ENCODE measurements at regions not wholly inside any gene's neighbourhood (a gene's known extent, or its start where the extent isn't known, plus 50 kb on each side); places are given as distances from the start of the nearest gene placed in this dataset.

GRCh38 chr13:68019901-68020300, 789.8 kb upstream of the PCDH9 start:
- Histone ChIP-seq H3K4me3 (IDR thresholded peaks at IDR 0.05; ENCODE audit: insufficient read depth, low read depth, low read length) (no peak overlapping the region), H3K4me1 (ENCODE audit: low read depth, poor library complexity, severe bottlenecking) (no peaks in the 10 kb centered on the region), H3K9ac (no peak overlapping the region), H3K27me3 (ENCODE audit: insufficient read depth, low read depth) (no peaks in the 10 kb centered on the region), H3K4me2 (no peak overlapping the region), H4K20me1 (ENCODE audit: insufficient read depth) (no peaks in the 10 kb centered on the region), H3K27ac (no peak overlapping the region), H2AFZ (ENCODE audit: low read depth) (no peak overlapping the region), H3K79me2 (ENCODE audit: insufficient read depth, low read depth) (no peaks in the 10 kb centered on the region), H3K36me3 (ENCODE audit: insufficient read depth) (no peaks in the 10 kb centered on the region)
- TF ChIP-seq, protein P1, sequence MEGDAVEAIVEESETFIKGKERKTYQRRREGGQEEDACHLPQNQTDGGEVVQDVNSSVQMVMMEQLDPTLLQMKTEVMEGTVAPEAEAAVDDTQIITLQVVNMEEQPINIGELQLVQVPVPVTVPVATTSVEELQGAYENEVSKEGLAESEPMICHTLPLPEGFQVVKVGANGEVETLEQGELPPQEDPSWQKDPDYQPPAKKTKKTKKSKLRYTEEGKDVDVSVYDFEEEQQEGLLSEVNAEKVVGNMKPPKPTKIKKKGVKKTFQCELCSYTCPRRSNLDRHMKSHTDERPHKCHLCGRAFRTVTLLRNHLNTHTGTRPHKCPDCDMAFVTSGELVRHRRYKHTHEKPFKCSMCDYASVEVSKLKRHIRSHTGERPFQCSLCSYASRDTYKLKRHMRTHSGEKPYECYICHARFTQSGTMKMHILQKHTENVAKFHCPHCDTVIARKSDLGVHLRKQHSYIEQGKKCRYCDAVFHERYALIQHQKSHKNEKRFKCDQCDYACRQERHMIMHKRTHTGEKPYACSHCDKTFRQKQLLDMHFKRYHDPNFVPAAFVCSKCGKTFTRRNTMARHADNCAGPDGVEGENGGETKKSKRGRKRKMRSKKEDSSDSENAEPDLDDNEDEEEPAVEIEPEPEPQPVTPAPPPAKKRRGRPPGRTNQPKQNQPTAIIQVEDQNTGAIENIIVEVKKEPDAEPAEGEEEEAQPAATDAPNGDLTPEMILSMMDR (conservative IDR thresholded peaks at IDR 0.05; ENCODE audit: low read depth, low read length), result no peak

GRCh38 chr13:68009546-68009945, 779.4 kb upstream of the PCDH9 start:
- H2AFZ ChIP-seq (ENCODE audit: low read depth), result no peak overlapping the region
- H3K9ac ChIP-seq, result no peak overlapping the region
- no peaks in the 10 kb centered on the region for H3K36me3 ChIP-seq (ENCODE audit: insufficient read depth)
- TF ChIP-seq, protein P1 (conservative IDR thresholded peaks at IDR 0.05; ENCODE audit: low read depth, low read length), result no peak
- H3K27ac ChIP-seq, result no peak overlapping the region
- no peaks in the 10 kb centered on the region for H3K4me1 ChIP-seq (ENCODE audit: low read depth, poor library complexity, severe bottlenecking)
- H3K79me2 ChIP-seq (ENCODE audit: insufficient read depth, low read depth), result no peaks in the 10 kb centered on the region
- no peak overlapping the region for H3K4me3 ChIP-seq (IDR thresholded peaks at IDR 0.05; ENCODE audit: insufficient read depth, low read depth, low read length)
- H3K4me2 ChIP-seq, result no peak overlapping the region
- H4K20me1 ChIP-seq (ENCODE audit: insufficient read depth), result no peaks in the 10 kb centered on the region
- H3K27me3 ChIP-seq (ENCODE audit: insufficient read depth, low read depth), result no peaks in the 10 kb centered on the region

GRCh38 chr13:68007576-68007975, 777.4 kb upstream of the PCDH9 start:
- no peaks in the 10 kb centered on the region for H3K27me3 ChIP-seq (ENCODE audit: insufficient read depth, low read depth)
- no peak overlapping the region for H3K27ac ChIP-seq
- no peak overlapping the region for H3K4me2 ChIP-seq
- H2AFZ ChIP-seq (ENCODE audit: low read depth), result no peak overlapping the region
- no peak overlapping the region for H3K9ac ChIP-seq
- H3K4me1 ChIP-seq (ENCODE audit: low read depth, poor library complexity, severe bottlenecking), result no peaks in the 10 kb centered on the region
- no peaks in the 10 kb centered on the region for H3K79me2 ChIP-seq (ENCODE audit: insufficient read depth, low read depth)
- H3K36me3 ChIP-seq (ENCODE audit: insufficient read depth), result no peaks in the 10 kb centered on the region
- H4K20me1 ChIP-seq (ENCODE audit: insufficient read depth), result no peaks in the 10 kb centered on the region
- H3K4me3 ChIP-seq (IDR thresholded peaks at IDR 0.05; ENCODE audit: insufficient read depth, low read depth, low read length), result no peak overlapping the region
- TF ChIP-seq, protein P1 (conservative IDR thresholded peaks at IDR 0.05; ENCODE audit: low read depth, low read length), result no peak

DNA sequence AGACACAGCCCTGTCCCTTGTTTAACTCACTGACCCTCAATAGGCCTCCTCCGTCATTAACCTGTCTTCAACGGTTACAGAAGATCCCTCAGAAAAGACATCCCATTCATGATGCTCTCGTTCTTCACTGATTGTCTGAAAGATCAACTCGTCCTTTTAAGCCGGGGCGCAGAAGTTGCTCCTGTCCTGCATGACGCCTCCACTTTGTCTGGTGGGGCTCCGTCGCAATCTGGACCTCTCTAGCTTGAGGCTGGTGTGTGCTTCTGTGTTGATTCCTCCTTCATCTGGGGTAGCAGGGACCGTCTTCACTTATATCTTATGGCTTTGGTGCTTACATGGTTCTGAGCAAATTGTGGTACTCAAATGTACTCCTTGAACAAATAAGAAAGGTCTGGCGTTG, 766.0 kb upstream of the PCDH9 start:
- H3K4me2 ChIP-seq, result no peak overlapping the region
- TF ChIP-seq, protein P1 (conservative IDR thresholded peaks at IDR 0.05; ENCODE audit: low read depth, low read length), result no peak
- H3K36me3 ChIP-seq (ENCODE audit: insufficient read depth), result no peaks in the 10 kb centered on the region
- no peak overlapping the region for H2AFZ ChIP-seq (ENCODE audit: low read depth)
- no peaks in the 10 kb centered on the region for H3K4me1 ChIP-seq (ENCODE audit: low read depth, poor library complexity, severe bottlenecking)
- no peaks in the 10 kb centered on the region for H3K27me3 ChIP-seq (ENCODE audit: insufficient read depth, low read depth)
- H3K4me3 ChIP-seq (IDR thresholded peaks at IDR 0.05; ENCODE audit: insufficient read depth, low read depth, low read length), result no peak overlapping the region
- no peak overlapping the region for H3K27ac ChIP-seq
- H3K9ac ChIP-seq, result no peak overlapping the region
- no peaks in the 10 kb centered on the region for H4K20me1 ChIP-seq (ENCODE audit: insufficient read depth)
- no peaks in the 10 kb centered on the region for H3K79me2 ChIP-seq (ENCODE audit: insufficient read depth, low read depth)
